H1 (cell line): ENCODE measurements at regions not wholly inside any gene's neighbourhood (a gene's known extent, or its start where the extent isn't known, plus 50 kb on each side); places are given as distances from the start of the nearest gene placed in this dataset.

Experiments used
- CTCF ChIA-PET: fragments of 300-600 bp; sonication (Branson Sonifier 250); formaldehyde crosslinking; loops from one replicate; lab custom pipeline; 2021; ENCODE audit not compliant: partially characterized antibody; lab: Charles Lee
- POLR2A ChIA-PET: fragments of 300-600 bp; sonication (Branson Sonifier 250); formaldehyde crosslinking; loops from one replicate; lab custom pipeline; 2021; ENCODE audit warnings: inconsistent platforms; ENCODE audit not compliant: partially characterized antibody; lab: Charles Lee
- DNase-seq, 2 experiments: peaks; one replicate each; pipeline versions ENCODE4 v3.0.0 to v3.0.0-alpha.2; 2010 to 2022; ENCODE audit warnings: low spot score in 2 of 2, low read depth in 1 of 2, mixed read lengths in 1 of 2
- FAIRE-seq: peaks from 2 replicates; lab custom pipeline; 2011; peaks lifted over from hg19 to GRCh38; lab: Jason Lieb, UNC
- H2AFZ ChIP-seq: 2 replicates; pipeline ENCODE4 v1.8.1; 2012; ENCODE audit warnings: low read length, inconsistent platforms
- H2AK5ac ChIP-seq: 2 replicates; pipeline ENCODE4 v1.6.1; 2013; ENCODE audit warnings: low read depth, low read length
- H2BK120ac ChIP-seq: replicated peaks from 2 replicates; pipeline ENCODE3; 2013; ENCODE audit warnings: low read depth, low read length, inconsistent platforms
- H2BK12ac ChIP-seq: 2 replicates; pipeline ENCODE4 v1.6.1; 2013; ENCODE audit warnings: low read depth, low read length
- H2BK15ac ChIP-seq: 2 replicates; pipeline ENCODE4 v1.6.1; 2013; ENCODE audit warnings: low read length
- H2BK20ac ChIP-seq: 2 replicates; pipeline ENCODE4 v1.6.1; 2013; ENCODE audit warnings: low read length
- H2BK5ac ChIP-seq: 2 replicates; pipeline ENCODE4 v1.6.1; 2013; ENCODE audit warnings: low read depth, low read length
- H3K14ac ChIP-seq: 2 replicates; pipeline ENCODE4 v1.6.1; 2013; ENCODE audit warnings: inconsistent platforms; ENCODE audit not compliant: insufficient read length
- H3K18ac ChIP-seq: 2 replicates; pipeline ENCODE4 v1.6.1; 2013; ENCODE audit warnings: low read length; ENCODE audit errors: extremely low read depth
- H3K23ac ChIP-seq: 2 replicates; pipeline ENCODE4 v1.6.1; 2013; ENCODE audit warnings: inconsistent platforms; ENCODE audit not compliant: insufficient read length
- H3K23me2 ChIP-seq: 2 replicates; pipeline ENCODE4 v1.6.1; 2013; ENCODE audit warnings: low read depth, low read length
- H3K27ac ChIP-seq: 2 replicates; pipeline ENCODE4 v1.6.1; 2011; ENCODE audit warnings: low read depth, low read length, inconsistent platforms
- H3K27me3 ChIP-seq, 4 experiments: replicated peaks in 1 of 4; 1 replicate in 1 of 4; 2 replicates in 3 of 4; pipeline versions ENCODE4 v1.6.1 to v1.8.1; 2011 to 2013; ENCODE audit warnings: low read length in 3 of 4, mild to moderate bottlenecking in 3 of 4, inconsistent platforms in 2 of 4, mixed read lengths in 2 of 4, moderate library complexity in 1 of 4; ENCODE audit not compliant: control insufficient read depth in 3 of 4, insufficient read depth in 3 of 4; ENCODE audit errors: extremely low read depth in 1 of 4
- H3K36me3 ChIP-seq, 4 experiments: 2 replicates each; pipeline versions ENCODE4 v1.6.1 to v1.8.1; 2011 to 2013; ENCODE audit warnings: mild to moderate bottlenecking in 4 of 4, low read length in 3 of 4, moderate library complexity in 2 of 4, control low read depth in 1 of 4, inconsistent platforms in 1 of 4; ENCODE audit not compliant: insufficient read depth in 4 of 4, control insufficient read depth in 2 of 4
- H3K4ac ChIP-seq: replicated peaks from 2 replicates; pipeline ENCODE3; 2013; ENCODE audit warnings: low read length, low read depth, mixed read lengths, inconsistent platforms; ENCODE audit not compliant: insufficient read length
- H3K4me1 ChIP-seq, 4 experiments: replicated peaks in 1 of 4; 1 replicate in 1 of 4; 2 replicates in 3 of 4; pipeline versions ENCODE4 v1.6.1 to v1.8.1; 2011 to 2013; ENCODE audit warnings: low read length in 3 of 4, inconsistent platforms in 2 of 4, mixed read lengths in 1 of 4; ENCODE audit not compliant: insufficient read depth in 4 of 4, control insufficient read depth in 3 of 4
- H3K4me2 ChIP-seq, 2 experiments: 2 replicates each; pipeline versions ENCODE4 v1.6.1 to v1.8.1; 2011 to 2013; ENCODE audit warnings: low read depth in 2 of 2, low read length in 2 of 2, control low read depth in 1 of 2, inconsistent platforms in 1 of 2, mild to moderate bottlenecking in 1 of 2; ENCODE audit not compliant: insufficient read depth in 1 of 2
- H3K4me3 ChIP-seq, 4 experiments: fragments of 200-600, 300-600 bp in 1 of 4; sonication (generic), shearing (Covaris generic), sonication (Bioruptor Twin) in 1 of 4; 2 replicates each; pipeline versions ENCODE4 v1.5.1 to v1.8.1; 2011 to 2016; ENCODE audit warnings: low read length in 4 of 4, low read depth in 3 of 4, control low read depth in 2 of 4, inconsistent platforms in 2 of 4, mild to moderate bottlenecking in 2 of 4, mixed read lengths in 1 of 4, moderate library complexity in 1 of 4; ENCODE audit not compliant: insufficient read depth in 2 of 4; ENCODE audit errors: extremely low read depth in 1 of 4
- H3K56ac ChIP-seq: replicated peaks from 2 replicates; pipeline ENCODE3; 2013; ENCODE audit warnings: low read depth, mild to moderate bottlenecking, mixed read lengths, low read length, inconsistent platforms; ENCODE audit not compliant: insufficient read length
- H3K79me1 ChIP-seq: 2 replicates; pipeline ENCODE4 v1.6.1; 2013; ENCODE audit warnings: low read depth, low read length, control low read depth
- H3K79me2 ChIP-seq, 2 experiments: 2 replicates each; pipeline versions ENCODE4 v1.6.1 to v1.8.1; 2012 to 2013; ENCODE audit warnings: low read length in 2 of 2, mild to moderate bottlenecking in 2 of 2, inconsistent platforms in 1 of 2; ENCODE audit not compliant: insufficient read depth in 2 of 2, control insufficient read depth in 1 of 2
- H3K9ac ChIP-seq, 4 experiments: replicated peaks in 1 of 4; 1 replicate in 1 of 4; 2 replicates in 3 of 4; pipeline versions ENCODE4 v1.6.1 to v1.8.1; 2011 to 2013; ENCODE audit warnings: low read depth in 3 of 4, low read length in 3 of 4, control low read depth in 2 of 4, mild to moderate bottlenecking in 2 of 4, moderate library complexity in 2 of 4, inconsistent platforms in 1 of 4; ENCODE audit errors: extremely low read depth in 1 of 4
- H3K9me3 ChIP-seq, 2 experiments: 2 replicates each; pipeline versions ENCODE4 v1.6.1 to v1.8.1; 2012 to 2013; ENCODE audit warnings: mild to moderate bottlenecking in 2 of 2, moderate library complexity in 2 of 2, control low read depth in 1 of 2, inconsistent platforms in 1 of 2, low read depth in 1 of 2, low read length in 1 of 2, mixed read lengths in 1 of 2; ENCODE audit not compliant: insufficient read depth in 2 of 2
- H4K20me1 ChIP-seq, 2 experiments: replicated peaks in 1 of 2; 2 replicates each; pipeline versions ENCODE3 to v1.8.1; 2011 to 2013; ENCODE audit warnings: inconsistent platforms in 2 of 2, low read length in 2 of 2, mild to moderate bottlenecking in 1 of 2; ENCODE audit not compliant: insufficient read depth in 2 of 2, control insufficient read depth in 1 of 2
- H4K5ac ChIP-seq: 2 replicates; pipeline ENCODE4 v1.6.1; 2013; ENCODE audit warnings: low read length, low read depth, mixed read lengths, inconsistent platforms; ENCODE audit not compliant: insufficient read length
- H4K8ac ChIP-seq: 2 replicates; pipeline ENCODE4 v1.8.0; 2013; ENCODE audit warnings: mild to moderate bottlenecking, moderate library complexity, low read length, inconsistent platforms; ENCODE audit not compliant: insufficient read depth; ENCODE audit errors: extremely low read depth
- H4K91ac ChIP-seq: replicated peaks from 2 replicates; pipeline ENCODE3; 2013; ENCODE audit warnings: low read length, mixed read lengths, inconsistent platforms; ENCODE audit not compliant: insufficient read length
- GABPA ChIP-seq: IDR thresholded peaks from 2 replicates; pipeline ENCODE4 v1.6.1; 2011; ENCODE audit warnings: mild to moderate bottlenecking, low read length, moderate library complexity, borderline replicate concordance; ENCODE audit not compliant: insufficient read depth
- HDAC6 ChIP-seq: IDR thresholded peaks from one replicate; pipeline ENCODE4 v1.7.1; 2012; ENCODE audit warnings: low read depth, mild to moderate bottlenecking, inconsistent platforms, low read length, moderate library complexity
- MAX ChIP-seq: IDR thresholded peaks from 2 replicates; pipeline ENCODE4 v1.6.1; 2012; ENCODE audit warnings: inconsistent platforms
- NRF1 ChIP-seq: IDR thresholded peaks from 2 replicates; pipeline ENCODE4 v1.6.1; 2011; ENCODE audit warnings: mild to moderate bottlenecking, low read depth, low read length, improper control_type of control experiment
- POLR2A ChIP-seq, 2 experiments: IDR thresholded peaks; 1 replicate in 1 of 2; 2 replicates in 1 of 2; pipeline ENCODE4 v1.6.1; 2011; ENCODE audit warnings: low read depth in 2 of 2, low read length in 2 of 2, mild to moderate bottlenecking in 2 of 2; ENCODE audit errors: control extremely low read depth in 1 of 2
- RAD21 ChIP-seq, 2 experiments: IDR thresholded peaks in 1 of 2; conservative IDR thresholded peaks in 1 of 2; 2 replicates each; pipeline ENCODE4 v1.6.1; 2011; ENCODE audit warnings: low read depth in 2 of 2, low read length in 2 of 2, improper control_type of control experiment in 1 of 2, inconsistent platforms in 1 of 2, mild to moderate bottlenecking in 1 of 2, moderate library complexity in 1 of 2
- RNF2 ChIP-seq: fragments of 200-900, 300-1000 bp; sonication (generic); IDR thresholded peaks from 2 replicates; pipeline ENCODE4 v1.7.1; 2016; ENCODE audit warnings: borderline replicate concordance, low read depth, mild to moderate bottlenecking, antibody characterized with exemption, low read length; ENCODE audit not compliant: poor library complexity, severe bottlenecking; ENCODE audit errors: missing control alignments
- YY1 ChIP-seq: IDR thresholded peaks from 2 replicates; pipeline ENCODE4 v1.6.1; 2011; ENCODE audit warnings: low read depth, mild to moderate bottlenecking, low read length
- WGBS, 2 experiments: shearing (Covaris generic) in 1 of 2; methylation state at CpG; one replicate each; pipeline versions ENCODE4 v1.1.6 to v1.1.7; 2013 to 2015; ENCODE audit warnings: low lambda C conversion rate in 2 of 2, mixed read lengths in 2 of 2, inconsistent platforms in 1 of 2, low coverage in 1 of 2, missing lambda C conversion rate in 1 of 2; ENCODE audit not compliant: insufficient replicate concordance in 2 of 2, insufficient coverage in 1 of 2, insufficient read length in 1 of 2; ENCODE audit errors: extremely low coverage in 1 of 2, missing lambda C conversion rate in 1 of 2; 5-methylcytosine and 5-hydroxymethylcytosine counted together

DNA sequence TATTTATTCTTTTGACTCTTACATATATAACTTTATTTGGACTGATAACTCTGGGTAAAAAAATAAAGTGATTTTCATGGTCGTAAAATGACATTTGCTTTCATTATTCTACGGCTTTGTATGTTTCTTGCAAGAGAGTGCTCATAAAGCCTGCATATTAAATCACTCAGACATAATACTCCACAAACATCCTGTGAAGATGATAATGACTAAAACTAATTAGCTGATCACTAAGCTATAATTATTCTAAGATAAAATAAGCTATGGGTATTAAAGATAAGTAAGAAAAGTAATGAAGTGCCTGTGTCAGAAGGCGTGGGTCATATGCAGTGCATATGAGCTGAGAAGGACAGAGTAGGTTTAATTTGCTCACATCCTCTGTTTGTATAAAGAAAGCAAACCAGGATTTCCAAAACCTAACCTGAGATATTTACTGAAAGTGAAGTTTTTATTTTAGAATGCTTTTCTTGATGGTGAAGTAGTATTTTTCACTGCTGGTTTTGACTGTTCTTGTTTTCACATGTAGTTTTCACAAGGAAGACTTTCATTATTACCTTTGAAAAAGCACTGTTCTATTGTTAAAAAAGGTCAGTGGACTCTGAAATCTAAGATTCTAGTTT is 278.8 kb downstream of the AMY1C start:
- Histone ChIP-seq H3K4me3 (no peak overlapping the region), H2BK120ac (no peak overlapping the region), H2AK5ac (no peak overlapping the region), H3K56ac (no peak overlapping the region), H3K4me1 (no peaks in the 10 kb centered on the region), H3K9ac (no peak overlapping the region), H3K27ac (no peak overlapping the region), H3K4me2 (no peak overlapping the region), H2AFZ (no peak overlapping the region), H3K4ac (no peak overlapping the region), H3K79me2 (no peaks in the 10 kb centered on the region), H2BK5ac (no peak overlapping the region), H2BK20ac (no peak overlapping the region), H2BK15ac (no peak overlapping the region), H3K9me3 (no peaks in the 10 kb centered on the region), H3K36me3 (no peaks in the 10 kb centered on the region), H4K8ac (no peak overlapping the region), H4K5ac (no peak overlapping the region), H2BK12ac (no peak overlapping the region), H4K20me1 (no peaks in the 10 kb centered on the region), H3K23ac (no peak overlapping the region), H3K27me3 (no peaks in the 10 kb centered on the region), H3K79me1 (no peaks in the 10 kb centered on the region), H4K91ac (no peak overlapping the region), H3K18ac (no peak overlapping the region), H3K14ac (no peak overlapping the region), H3K23me2 (no peaks in the 10 kb centered on the region)
- WGBS, 2 experiments = 94% methylated on average over 3 of the region's 3 CpGs; no CpG with 5 or more reads in 1 of the 2 experiments
- ChIA-PET POLR2A (no interaction called here), CTCF (interaction anchor here (2.1 kb wide), 1 partner anchor 9 kb away, joined by 7 read pairs; no protein-coding TSS in a partner anchor)
- FAIRE-seq (no peak), DNase-seq (no peak)
- TF ChIP-seq HDAC6 = no peak
- TF ChIP-seq RNF2 = no peak
- TF ChIP-seq YY1 = no peak
- TF ChIP-seq POLR2A (IDR thresholded peaks at IDR 0.05; ENCODE audit: control extremely low read depth in 1 of 2, low read depth in 2 of 2, low read length in 2 of 2) = no peak
- TF ChIP-seq NRF1 = no peak
- TF ChIP-seq GABPA = no peak
- no peak for TF ChIP-seq RAD21 (IDR thresholded peaks at IDR 0.05 in 1 of 2, conservative IDR thresholded peaks at IDR 0.05 in 1 of 2; ENCODE audit: low read depth in 2 of 2, low read length in 2 of 2)
- TF ChIP-seq MAX = no peak
